ENCODE measurements at regions not wholly inside any gene's neighbourhood (a gene's known extent, or its start where the extent isn't known, plus 50 kb on each side); places are given as distances from the start of the nearest gene placed in this dataset.

DNA sequence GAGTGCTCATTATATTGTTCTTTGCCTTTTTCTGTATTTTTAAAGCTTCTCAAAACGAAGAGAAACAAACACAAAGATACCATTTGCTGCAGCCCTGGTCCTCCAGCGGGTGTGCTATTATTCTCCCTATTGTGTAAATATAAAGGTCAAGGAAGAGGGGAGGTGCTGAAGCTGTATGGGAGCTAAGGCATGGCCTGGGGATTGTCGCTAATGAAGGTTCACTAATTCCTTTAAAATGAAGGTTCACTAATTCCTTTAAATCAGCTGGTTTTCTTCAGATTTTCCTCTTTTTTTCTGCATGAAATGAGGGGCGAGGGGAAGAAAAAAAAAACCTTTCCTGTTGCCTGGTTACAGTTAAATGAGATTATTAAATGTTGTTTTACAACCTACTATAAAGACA, 74.5 kb upstream of the MAP1B start:
- DNase-seq (ENCODE audit: extremely low read depth, low read depth, low spot score): no peak

DNA sequence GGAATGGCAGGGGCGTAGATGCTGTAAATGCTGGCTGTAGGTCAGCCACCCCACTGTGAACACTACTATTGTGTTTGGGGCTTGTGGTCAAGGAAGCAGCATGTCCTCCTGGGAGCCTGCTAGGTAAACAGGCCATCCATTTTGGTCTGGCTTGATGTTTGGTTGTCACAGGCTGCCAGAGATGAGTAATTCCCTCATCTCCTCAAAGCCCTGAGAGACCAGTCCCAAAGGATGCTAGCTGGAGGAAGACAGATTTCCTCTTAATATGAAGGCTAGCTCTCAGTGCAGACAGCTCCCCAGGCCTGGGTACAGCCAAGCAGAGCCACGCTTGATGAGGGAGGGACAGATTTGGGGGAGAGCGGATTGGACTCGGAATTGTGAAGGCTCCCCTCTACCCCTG, 72.5 kb upstream of the MAP1B start:
- DNase-seq (ENCODE audit: extremely low read depth, low read depth, low spot score): no peak

DNA sequence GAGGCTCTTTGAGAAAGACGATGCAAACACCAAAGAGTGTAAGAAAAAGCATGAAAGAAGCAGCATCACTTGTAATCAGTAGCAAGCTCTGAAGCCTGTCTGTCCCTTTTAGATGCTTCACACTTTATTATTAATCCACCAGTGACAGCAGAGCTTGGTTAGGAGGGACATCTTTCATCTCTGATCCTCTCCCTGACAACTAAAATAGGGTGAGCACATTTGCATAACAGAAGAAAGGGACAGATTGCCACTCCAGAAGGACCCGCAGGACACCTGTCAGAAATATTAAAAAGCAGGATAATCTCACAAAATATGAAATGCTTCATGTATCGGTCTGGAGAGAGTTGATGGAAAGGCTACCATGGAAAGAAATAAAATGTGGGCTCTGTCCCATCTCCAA, 71.4 kb upstream of the MAP1B start:
- DNase-seq (ENCODE audit: extremely low read depth, low read depth, low spot score): no peak

DNA sequence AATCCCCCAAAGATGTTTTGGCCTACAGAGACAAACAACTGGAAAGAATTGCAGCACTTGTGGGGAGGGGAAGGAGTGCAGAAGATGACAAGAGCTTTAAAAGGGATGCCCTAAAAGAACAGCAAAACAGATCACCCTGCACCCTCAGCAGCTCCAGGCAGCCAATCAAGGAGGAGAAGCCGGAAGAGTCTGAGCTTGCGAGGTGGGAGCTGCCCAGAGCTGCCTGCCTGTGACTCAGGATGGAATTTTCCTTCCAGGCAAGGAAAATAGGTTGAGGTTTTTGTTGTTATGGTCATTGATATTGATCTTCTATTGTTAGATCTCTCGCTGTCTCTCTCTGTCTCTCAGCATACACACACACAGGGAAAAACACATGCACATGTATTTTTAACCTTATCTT, 70.3 kb upstream of the MAP1B start:
- DNase-seq (ENCODE audit: extremely low read depth, low read depth, low spot score): no peak

DNA sequence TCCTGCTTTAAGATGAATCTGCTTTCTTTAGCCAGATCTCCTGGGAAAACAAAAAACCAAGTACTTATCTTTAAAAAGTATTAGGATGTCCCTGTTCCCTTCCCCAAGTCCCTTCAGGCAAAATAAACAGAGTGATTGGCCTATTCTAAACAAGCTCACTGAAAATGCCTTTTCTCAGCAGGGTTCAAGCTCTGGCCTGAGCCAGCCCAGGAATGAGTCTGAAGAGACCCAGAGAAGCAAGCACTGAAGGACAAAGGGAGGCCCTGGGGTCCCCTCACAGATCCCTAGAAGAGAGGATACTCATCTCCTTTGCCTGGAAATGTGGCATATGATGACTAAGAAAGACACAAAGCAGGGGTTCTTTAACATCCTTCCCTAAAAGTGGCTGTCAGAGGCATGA, 66.8 kb upstream of the MAP1B start:
- DNase-seq (ENCODE audit: extremely low read depth, low read depth, low spot score): no peak

DNA sequence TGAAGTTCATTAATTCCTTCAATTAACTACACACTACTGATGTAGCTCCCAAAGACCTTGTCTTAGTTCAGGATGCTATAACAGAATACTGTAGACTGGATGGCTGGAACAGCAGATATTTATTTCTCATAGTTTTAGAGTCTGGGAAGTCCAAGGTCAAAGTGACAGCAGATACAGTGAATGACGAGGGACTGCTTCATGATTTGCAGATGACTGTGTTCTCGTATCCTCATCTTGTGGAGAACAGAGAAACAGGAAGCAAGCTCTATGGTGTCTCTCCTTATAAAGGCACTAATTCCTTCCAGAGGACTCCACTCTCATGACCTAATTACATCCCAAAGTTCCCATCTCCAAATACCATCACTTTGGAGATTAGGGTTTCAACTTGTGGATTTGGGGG, 65.6 kb upstream of the MAP1B start:
- no peak for DNase-seq (ENCODE audit: extremely low read depth, low read depth, low spot score)

DNA sequence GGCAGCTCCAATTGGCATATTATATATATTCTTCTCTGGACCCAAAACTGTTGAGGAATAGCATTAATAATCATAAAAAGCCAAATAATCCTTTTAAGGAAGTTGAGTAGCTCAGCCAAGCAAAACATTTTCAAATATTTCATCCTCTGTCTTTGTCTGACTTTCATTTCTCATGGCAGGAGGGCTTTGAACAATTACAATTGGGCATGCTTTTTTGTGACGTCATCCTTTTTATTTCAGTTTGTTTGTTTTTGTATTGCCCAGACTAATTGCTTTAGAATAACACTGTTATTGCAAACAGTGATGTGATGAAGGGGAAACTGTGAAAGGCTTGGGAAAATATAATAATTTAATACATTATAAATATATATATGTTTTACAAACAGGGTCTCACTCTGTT, 65.2 kb upstream of the MAP1B start:
- DNase-seq (ENCODE audit: extremely low read depth, low read depth, low spot score): no peak

DNA sequence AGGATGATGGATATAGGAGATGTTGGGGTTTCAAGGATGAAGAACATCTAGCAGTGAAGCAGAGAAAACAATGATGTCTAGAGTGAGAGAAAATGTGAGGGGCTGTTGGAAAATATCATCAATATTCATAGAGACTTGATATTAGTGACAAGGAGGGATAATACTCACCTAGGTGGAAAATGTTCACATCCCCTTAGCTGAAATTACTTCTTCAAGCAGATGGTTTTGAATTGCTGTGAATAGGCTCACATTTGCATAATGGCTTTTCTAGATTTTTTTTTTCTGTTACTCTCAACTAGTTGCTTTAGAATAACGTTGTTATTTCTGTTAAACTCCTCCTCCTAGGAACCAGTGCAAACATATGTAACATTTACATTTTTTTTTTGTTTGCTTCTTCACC, 61.6 kb upstream of the MAP1B start:
- DNase-seq (ENCODE audit: extremely low read depth, low read depth, low spot score): no peak

DNA sequence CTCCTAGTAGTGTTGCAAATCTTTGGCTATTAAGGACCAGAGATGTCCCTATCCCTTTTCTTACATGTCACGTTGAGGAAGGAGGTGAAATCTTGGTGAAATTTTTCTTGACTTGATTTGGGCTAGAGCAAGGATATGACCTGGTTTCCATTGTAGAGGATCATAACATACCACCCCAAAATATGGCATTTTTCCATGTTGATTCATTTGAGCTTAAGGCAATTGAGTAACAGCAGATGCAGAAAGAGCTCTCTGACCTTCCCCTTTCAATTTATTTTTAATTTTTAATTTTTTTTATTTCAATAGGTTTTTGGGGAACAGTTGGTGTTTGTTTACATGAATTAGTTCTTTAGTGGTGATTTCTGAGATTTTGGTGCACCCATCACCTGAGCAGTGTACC, 61.2 kb upstream of the MAP1B start:
- DNase-seq (ENCODE audit: extremely low read depth, low read depth, low spot score): no peak

DNA sequence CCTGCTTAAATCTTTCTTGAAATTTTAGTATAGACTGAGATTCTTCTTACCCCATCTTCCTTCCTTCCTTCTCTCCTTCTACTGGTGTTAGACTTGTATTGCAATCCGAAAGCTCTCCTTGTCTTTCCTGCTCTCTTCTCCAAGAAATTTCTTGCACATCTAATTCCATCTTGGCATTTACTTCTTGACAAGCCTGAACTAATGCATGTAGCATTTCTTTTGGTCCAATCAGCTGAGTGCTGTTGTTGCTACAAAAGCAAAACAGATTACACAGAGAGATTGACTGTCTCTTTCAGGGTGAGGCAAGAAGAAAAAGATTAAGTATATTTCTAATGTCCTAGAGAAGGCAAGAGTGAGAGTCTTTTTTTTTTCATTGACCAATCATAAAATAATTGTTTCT, 51.6 kb upstream of the MAP1B start:
- no peak for DNase-seq (ENCODE audit: extremely low read depth, low read depth, low spot score)

Measured in glomerular endothelial cell (primary cell).